SK-N-MC (cell line): ENCODE measurements at regions not wholly inside any gene's neighbourhood (a gene's known extent, or its start where the extent isn't known, plus 50 kb on each side); places are given as distances from the start of the nearest gene placed in this dataset.

ENCODE experiments used
- EZH2 ChIP-seq: fragments of 200-600 bp; sonication (generic); IDR thresholded peaks from one replicate; pipeline ENCODE4 v1.6.1; 2017; ENCODE audit warnings: antibody characterized with exemption
- FOXP2 ChIP-seq: optimal IDR thresholded peaks from 2 replicates; pipeline ENCODE3; 2011; ENCODE audit warnings: mild to moderate bottlenecking, moderate library complexity; ENCODE audit not compliant: insufficient read depth; ENCODE audit errors: extremely low read length, control extremely low read depth
- POLR2AphosphoS5 ChIP-seq: IDR thresholded peaks from 2 replicates; pipeline ENCODE4 v1.6.1; 2012; ENCODE audit warnings: mild to moderate bottlenecking, low read depth, low read length, borderline replicate concordance

DNA sequence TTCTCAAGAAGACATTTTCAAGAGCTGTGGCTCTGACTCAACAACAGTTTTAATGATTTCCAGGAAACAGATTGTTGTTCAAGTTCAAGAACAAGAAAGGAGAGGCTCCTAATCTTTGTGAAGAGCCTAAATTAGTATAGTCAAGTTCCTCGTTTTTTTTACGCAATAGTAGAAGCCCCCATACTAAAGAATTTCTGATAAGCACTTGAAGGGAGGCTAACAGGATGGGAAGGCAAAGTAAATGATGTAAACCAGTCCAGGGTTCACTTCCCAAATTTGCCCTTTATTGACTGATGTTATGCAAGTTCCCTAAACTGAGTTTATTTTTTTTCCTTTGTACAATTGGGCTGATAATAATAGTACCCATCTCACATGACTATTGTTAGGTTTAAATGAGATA is 178.2 kb downstream of the RTL9 start:
- no peak for TF ChIP-seq POLR2AphosphoS5
- no peak for TF ChIP-seq EZH2
- no peak for TF ChIP-seq FOXP2
